HCT116 (cell line): ENCODE measurements at regions not wholly inside any gene's neighbourhood (a gene's known extent, or its start where the extent isn't known, plus 50 kb on each side); places are given as distances from the start of the nearest gene placed in this dataset.
A peak's percentile ranks its signal among the peaks of the same experiment; 100 is the strongest.
"Not testable (repeated sequence)": the region's sequence is repeated elsewhere in the genome, so short reads cannot be mapped to it uniquely, and the experiment has no call there.

Experiments
- ATAC-seq: fragments of 200-7000 bp; cut with Tn5 transposase; 2 replicates; pipeline ENCODE4 v1.9.1; 2020; ENCODE audit warnings: mild to moderate bottlenecking, moderate library complexity
- BruUV-seq: library from RNA; stranded (reverse); fragments of 400-500 nt; replicated peaks from 2 replicates; lab custom pipeline; 2021; lab: Mats Ljungman, UMichigan
- CTCF ChIA-PET: fragments of 300-600 bp; sonication (Branson Sonifier 250); formaldehyde crosslinking; loops from one replicate; lab custom pipeline; 2021; ENCODE audit warnings: antibody characterized with exemption; lab: Charles Lee
- POLR2A ChIA-PET: fragments of 300-600, 350-600 bp; sonication (Branson Sonifier 250); formaldehyde crosslinking; loops from one replicate; lab custom pipeline; 2021; ENCODE audit warnings: antibody characterized with exemption; lab: Charles Lee
- RAD21 ChIA-PET, 2 experiments: fragments of 300-600 bp; sonication (Branson Sonifier 250); formaldehyde crosslinking; loops; one replicate each; lab custom pipeline; 2023; ENCODE audit warnings: low total read pairs in 2 of 2; ENCODE audit not compliant: uncharacterized antibody in 2 of 2, unreplicated experiment in 2 of 2, low non-redundant PET in 1 of 2; lab: Charles Lee
- DNase-seq: peaks from one replicate; pipeline ENCODE4 v3.0.0-alpha.2; 2010; ENCODE audit warnings: low read depth, low spot score
- H2AFZ ChIP-seq: fragments of 200-600 bp; shearing (Covaris generic), sonication (generic); 2 replicates; pipeline ENCODE4 v1.6.1; 2017; ENCODE audit warnings: low read depth, mixed run types, mixed read lengths, antibody characterized with exemption, low read length; ENCODE audit not compliant: poor library complexity, severe bottlenecking
- H3K27ac ChIP-seq: 2 replicates; pipeline ENCODE4 v1.5.1; 2012; ENCODE audit warnings: low read depth, low read length
- H3K27me3 ChIP-seq: fragments of 200-600 bp; sonication (generic); 2 replicates; pipeline ENCODE4 v1.6.1; 2016; ENCODE audit warnings: mixed run types, low read length, mixed read lengths; ENCODE audit not compliant: insufficient read depth
- H3K36me3 ChIP-seq, 2 experiments: fragments of 200-500 bp in 1 of 2; fragments of 200-600 bp in 1 of 2; sonication (Bioruptor generic) in 1 of 2; sonication (generic) in 1 of 2; 2 replicates each; pipeline versions ENCODE4 v1.5.1 to v1.6.1; 2014 to 2016; ENCODE audit warnings: low read length in 2 of 2, inconsistent platforms in 1 of 2, mixed read lengths in 1 of 2, mixed run types in 1 of 2; ENCODE audit not compliant: insufficient read depth in 2 of 2, control insufficient read depth in 1 of 2
- H3K4me1 ChIP-seq, 2 experiments: fragments of 200-600 bp in 1 of 2; sonication (generic) in 1 of 2; 2 replicates each; pipeline versions ENCODE4 v1.5.1 to v1.6.1; 2012 to 2017; ENCODE audit warnings: low read length in 2 of 2, inconsistent platforms in 1 of 2, mild to moderate bottlenecking in 1 of 2, mixed read lengths in 1 of 2, mixed run types in 1 of 2, moderate library complexity in 1 of 2; ENCODE audit not compliant: insufficient read depth in 2 of 2, control insufficient read depth in 1 of 2
- H3K4me2 ChIP-seq: fragments of 200-600 bp; sonication (generic); 2 replicates; pipeline ENCODE4 v1.6.1; 2017; ENCODE audit warnings: mixed run types, low read length, mixed read lengths
- H3K4me3 ChIP-seq, 2 experiments: fragments of 200-600 bp in 1 of 2; sonication (generic) in 1 of 2; replicated peaks in 1 of 2; 2 replicates each; pipeline ENCODE4 v1.5.1; 2011 to 2016; ENCODE audit warnings: low read length in 2 of 2, control low read depth in 1 of 2, low read depth in 1 of 2, mild to moderate bottlenecking in 1 of 2, mixed read lengths in 1 of 2, mixed run types in 1 of 2
- H3K79me2 ChIP-seq: fragments of 200-600 bp; sonication (generic); 2 replicates; pipeline ENCODE4 v1.6.1; 2017; ENCODE audit warnings: mild to moderate bottlenecking, mixed run types, low read length, moderate library complexity, mixed read lengths; ENCODE audit not compliant: insufficient read depth
- H3K9ac ChIP-seq: fragments of 200-600 bp; sonication (generic); 2 replicates; pipeline ENCODE4 v1.6.1; 2016; ENCODE audit warnings: low read length, mixed read lengths
- H3K9me2 ChIP-seq: fragments of 200-600 bp; sonication (generic), shearing (Covaris generic); 2 replicates; pipeline ENCODE4 v1.6.1; 2017; ENCODE audit warnings: mixed run types, mild to moderate bottlenecking, moderate library complexity; ENCODE audit not compliant: insufficient read depth
- H3K9me3 ChIP-seq, 2 experiments: fragments of 200-500 bp in 1 of 2; fragments of 200-600 bp in 1 of 2; sonication (Bioruptor generic) in 1 of 2; sonication (generic) in 1 of 2; 2 replicates each; pipeline ENCODE4 v1.6.1; 2014 to 2017; ENCODE audit warnings: low read length in 2 of 2, mixed read lengths in 2 of 2, inconsistent platforms in 1 of 2, low read depth in 1 of 2, mild to moderate bottlenecking in 1 of 2, mixed run types in 1 of 2, moderate library complexity in 1 of 2; ENCODE audit not compliant: control insufficient read depth in 1 of 2, insufficient read depth in 1 of 2
- H4K20me1 ChIP-seq: fragments of 200-600 bp; sonication (generic), shearing (Covaris generic); 2 replicates; pipeline ENCODE4 v1.6.1; 2017; ENCODE audit warnings: mixed run types, mild to moderate bottlenecking, moderate library complexity; ENCODE audit not compliant: insufficient read depth
- ELF1 ChIP-seq: IDR thresholded peaks from 2 replicates; pipeline ENCODE4 v1.6.1; 2012; ENCODE audit warnings: low read depth, borderline replicate concordance
- RAD21 ChIP-seq: IDR thresholded peaks from 2 replicates; pipeline ENCODE4 v1.6.1; 2012; ENCODE audit warnings: low read depth, mild to moderate bottlenecking
- intact Hi-C: fragments of 100-400 bp; cut with micrococcal nuclease; formaldehyde crosslinking; loops from 2 replicates; pipeline ENCODE4 v1.10.0; 2022

DNA sequence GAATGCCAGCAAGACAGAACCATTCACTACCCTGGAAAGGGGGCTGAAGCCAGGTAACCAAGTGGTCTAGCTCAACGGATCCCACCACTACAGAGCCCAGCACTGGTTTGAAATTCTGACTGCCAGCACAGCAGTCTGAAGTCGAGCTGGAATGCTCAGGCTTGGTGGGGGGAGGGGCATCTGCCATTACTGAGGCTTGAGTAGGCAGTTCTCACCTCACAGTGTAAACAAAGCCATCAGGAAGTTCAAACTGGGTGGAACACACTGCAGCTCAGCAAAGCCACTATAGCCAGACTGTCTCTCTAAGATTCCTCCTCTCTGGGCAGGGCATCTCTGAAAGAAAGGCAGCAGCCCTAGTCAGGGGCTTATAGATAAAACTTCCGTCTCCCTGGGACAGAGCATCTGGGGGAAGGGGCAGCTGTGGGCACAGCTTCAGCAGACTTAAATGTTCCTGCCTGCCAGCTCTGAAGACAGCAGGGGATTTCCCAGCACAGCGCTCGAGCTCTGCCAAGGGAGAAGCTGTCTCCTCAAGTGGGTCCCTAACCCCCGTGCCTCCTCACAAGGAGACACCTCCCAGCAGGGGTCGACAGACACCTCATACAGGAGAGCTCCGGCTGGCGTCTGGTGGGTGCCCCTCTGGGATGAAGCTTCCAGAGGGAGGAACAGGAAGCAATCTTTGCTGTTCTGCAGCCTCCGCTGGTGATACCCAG, 188.1 kb upstream of the EDNRA start:
- H3K4me1 ChIP-seq, H3K27ac ChIP-seq, H3K9me3 ChIP-seq, H3K4me3 ChIP-seq, BruUV-seq, DNase-seq, RAD21 ChIA-PET, intact Hi-C loops, H3K79me2 ChIP-seq, H3K9me2 ChIP-seq, H3K36me3 ChIP-seq, POLR2A ChIA-PET, H3K27me3 ChIP-seq, CTCF ChIA-PET, ATAC-seq, H2AFZ ChIP-seq, H3K9ac ChIP-seq, H4K20me1 ChIP-seq: not testable (repeated sequence)
- H3K4me2 ChIP-seq: 0 out of 2 replicates have a peak overlapping the region, but pooled peaks have one; percentile 19
- peak; percentile 15; the same call in 1 of the 2 replicates for TF ChIP-seq RAD21

GRCh38 chr4:147293314-147293677, 187.6 kb upstream of the EDNRA start:
- not testable (repeated sequence) for ATAC-seq

DNA sequence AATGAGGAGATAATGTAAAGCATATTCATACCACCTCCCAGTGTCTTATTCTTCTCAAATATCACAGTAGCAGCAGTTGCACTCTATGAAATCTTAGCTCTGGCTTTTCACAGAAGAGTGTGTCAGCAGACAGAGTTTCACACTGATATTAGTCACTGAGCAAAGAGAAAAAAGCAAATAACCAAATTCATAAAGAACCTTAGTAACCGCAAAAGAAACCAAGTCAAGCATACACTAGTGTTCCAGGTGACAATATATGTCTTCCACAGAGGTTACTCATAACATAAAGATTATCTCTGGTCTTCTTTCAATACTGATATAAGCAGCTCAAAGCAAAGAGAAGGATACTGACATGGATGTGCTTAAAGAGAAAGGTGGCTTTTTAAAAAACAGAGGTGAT, 181.7 kb upstream of the EDNRA start:
- ATAC-seq (no peak), DNase-seq (no peak)
- H3K4me1 ChIP-seq: no peaks in the 10 kb centered on the region
- H3K27me3 ChIP-seq: no peaks in the 10 kb centered on the region
- POLR2A ChIA-PET: no interaction called here
- no peaks in the 10 kb centered on the region for H3K9me2 ChIP-seq
- H3K27ac ChIP-seq: no peak overlapping the region
- RAD21 ChIA-PET: no interaction called here
- H3K36me3 ChIP-seq: no peaks in the 10 kb centered on the region
- TF ChIP-seq ELF1: no peak
- no peak overlapping the region for H3K4me2 ChIP-seq
- no peak overlapping the region for H2AFZ ChIP-seq
- BruUV-seq: no TSS peak
- no peaks in the 10 kb centered on the region for H4K20me1 ChIP-seq
- intact Hi-C loops: no loop called here
- H3K79me2 ChIP-seq: no peaks in the 10 kb centered on the region
- H3K9me3 ChIP-seq: no peaks in the 10 kb centered on the region
- no peak overlapping the region for H3K9ac ChIP-seq
- CTCF ChIA-PET: no interaction called here
- H3K4me3 ChIP-seq: no peak overlapping the region

More at GRCh38 chr4:147293314-147293677, 187.6 kb upstream of the EDNRA start:
- H3K27ac ChIP-seq, RAD21 ChIA-PET, H3K36me3 ChIP-seq, H3K9me3 ChIP-seq, H3K9ac ChIP-seq, H2AFZ ChIP-seq, BruUV-seq, CTCF ChIA-PET, H3K4me1 ChIP-seq, intact Hi-C loops, H3K4me3 ChIP-seq, DNase-seq, H3K4me2 ChIP-seq, H3K9me2 ChIP-seq, H3K79me2 ChIP-seq, H3K27me3 ChIP-seq, H4K20me1 ChIP-seq: not testable (repeated sequence)
- POLR2A ChIA-PET: interaction anchor here (0.7 kb wide), 1 partner anchor 85 kb away, joined by 3 read pairs; no protein-coding TSS in a partner anchor
